ENCODE measurements at regions not wholly inside any gene's neighbourhood (a gene's known extent, or its start where the extent isn't known, plus 50 kb on each side); places are given as distances from the start of the nearest gene placed in this dataset.
"Not testable (repeated sequence)": the region's sequence is repeated elsewhere in the genome, so short reads cannot be mapped to it uniquely, and the experiment has no call there.

DNA sequence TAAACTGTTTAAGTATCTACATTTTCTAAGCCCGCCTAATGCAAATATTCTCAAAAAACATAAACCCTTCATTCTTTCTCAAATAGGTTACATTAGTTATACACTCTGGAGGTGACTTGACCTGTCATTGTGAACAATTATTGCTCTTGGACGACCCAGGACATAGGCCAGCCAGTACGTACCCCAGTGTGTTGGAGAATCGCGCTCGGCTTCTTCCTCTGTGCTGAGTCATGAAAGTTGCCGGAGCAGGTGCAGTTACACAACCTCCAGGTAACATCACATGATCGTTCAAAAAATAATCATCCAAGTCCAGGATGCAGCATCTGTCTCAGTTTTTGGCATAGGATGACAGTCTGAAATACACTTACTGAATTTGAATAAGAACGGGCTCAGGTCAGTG, 71.9 kb upstream of the SAMD11 start:
- TF ChIP-seq ZNF565 (CRISPR knock-in tag; conservative IDR thresholded peaks at IDR 0.05; ENCODE audit: low read depth); OSR1 (CRISPR knock-in tag; IDR thresholded peaks at IDR 0.05); TOX (CRISPR knock-in tag; IDR thresholded peaks at IDR 0.05; ENCODE audit: borderline replicate concordance); PPARA (CRISPR knock-in tag; IDR thresholded peaks at IDR 0.05; ENCODE audit: borderline replicate concordance); POU6F1 (CRISPR knock-in tag; IDR thresholded peaks at IDR 0.05; ENCODE audit: borderline replicate concordance, low read depth); RARB (CRISPR knock-in tag; IDR thresholded peaks at IDR 0.05); ARNTL (CRISPR knock-in tag; IDR thresholded peaks at IDR 0.05; ENCODE audit: borderline replicate concordance, low read depth); BACH2 (CRISPR knock-in tag; IDR thresholded peaks at IDR 0.05; ENCODE audit: borderline replicate concordance); ZNF70 (CRISPR knock-in tag; IDR thresholded peaks at IDR 0.05); CSRNP3 (CRISPR knock-in tag; IDR thresholded peaks at IDR 0.05); CSDC2 (CRISPR knock-in tag; IDR thresholded peaks at IDR 0.05); ISL1 (CRISPR knock-in tag; IDR thresholded peaks at IDR 0.05); CREB5 (CRISPR knock-in tag; IDR thresholded peaks at IDR 0.05; ENCODE audit: low read depth): not testable (repeated sequence)
- TF ChIP-seq, protein P1, sequence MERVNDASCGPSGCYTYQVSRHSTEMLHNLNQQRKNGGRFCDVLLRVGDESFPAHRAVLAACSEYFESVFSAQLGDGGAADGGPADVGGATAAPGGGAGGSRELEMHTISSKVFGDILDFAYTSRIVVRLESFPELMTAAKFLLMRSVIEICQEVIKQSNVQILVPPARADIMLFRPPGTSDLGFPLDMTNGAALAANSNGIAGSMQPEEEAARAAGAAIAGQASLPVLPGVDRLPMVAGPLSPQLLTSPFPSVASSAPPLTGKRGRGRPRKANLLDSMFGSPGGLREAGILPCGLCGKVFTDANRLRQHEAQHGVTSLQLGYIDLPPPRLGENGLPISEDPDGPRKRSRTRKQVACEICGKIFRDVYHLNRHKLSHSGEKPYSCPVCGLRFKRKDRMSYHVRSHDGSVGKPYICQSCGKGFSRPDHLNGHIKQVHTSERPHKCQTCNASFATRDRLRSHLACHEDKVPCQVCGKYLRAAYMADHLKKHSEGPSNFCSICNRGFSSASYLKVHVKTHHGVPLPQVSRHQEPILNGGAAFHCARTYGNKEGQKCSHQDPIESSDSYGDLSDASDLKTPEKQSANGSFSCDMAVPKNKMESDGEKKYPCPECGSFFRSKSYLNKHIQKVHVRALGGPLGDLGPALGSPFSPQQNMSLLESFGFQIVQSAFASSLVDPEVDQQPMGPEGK (CRISPR knock-in tag; IDR thresholded peaks at IDR 0.05; ENCODE audit: borderline replicate concordance): not testable (repeated sequence)

Data from SK-N-SH treated with all-trans-retinoic acid at 6 μM for 48 hours (cell line).